GM12872 (cell line): ENCODE measurements at regions not wholly inside any gene's neighbourhood (a gene's known extent, or its start where the extent isn't known, plus 50 kb on each side); places are given as distances from the start of the nearest gene placed in this dataset.

ENCODE experiments used
- CTCF ChIP-seq: IDR thresholded peaks from 3 replicates; pipeline ENCODE4 v1.5.1; 2011; ENCODE audit warnings: low read depth, mild to moderate bottlenecking, low read length, moderate library complexity; ENCODE audit not compliant: insufficient read depth

- TF ChIP-seq CTCF, result no peak
These were observed 121.6 kb upstream of the AADACL2 start for GRCh38 chr3:151612115-151612514.

- TF ChIP-seq CTCF, result no peak
These were observed 122.3 kb upstream of the AADACL2 start for GRCh38 chr3:151611419-151611818.

GRCh38 chr3:151609491-151609890, 124.2 kb upstream of the AADACL2 start:
- TF ChIP-seq CTCF, result no peak

DNA sequence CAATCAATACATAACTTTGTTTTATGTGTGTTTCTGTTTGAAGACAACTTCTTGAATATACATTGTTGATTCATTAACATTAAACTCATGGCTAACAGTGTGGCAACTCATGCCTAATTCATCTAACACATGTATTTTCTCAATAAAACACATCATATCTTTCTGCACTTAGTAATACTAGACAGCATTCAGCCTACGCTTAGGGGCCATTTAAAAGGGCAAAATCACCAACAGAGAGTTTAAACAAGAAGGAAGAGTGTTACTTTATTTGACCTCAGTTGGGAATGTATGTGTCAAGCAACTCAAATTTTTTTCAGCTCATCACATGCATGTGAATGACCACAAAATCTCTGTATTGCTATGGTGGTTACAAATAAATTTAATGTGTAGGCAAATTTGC, 128.8 kb upstream of the AADACL2 start:
- TF ChIP-seq CTCF, result no peak

GRCh38 chr3:151600783-151601182, 132.9 kb upstream of the AADACL2 start:
- no peak for TF ChIP-seq CTCF

DNA sequence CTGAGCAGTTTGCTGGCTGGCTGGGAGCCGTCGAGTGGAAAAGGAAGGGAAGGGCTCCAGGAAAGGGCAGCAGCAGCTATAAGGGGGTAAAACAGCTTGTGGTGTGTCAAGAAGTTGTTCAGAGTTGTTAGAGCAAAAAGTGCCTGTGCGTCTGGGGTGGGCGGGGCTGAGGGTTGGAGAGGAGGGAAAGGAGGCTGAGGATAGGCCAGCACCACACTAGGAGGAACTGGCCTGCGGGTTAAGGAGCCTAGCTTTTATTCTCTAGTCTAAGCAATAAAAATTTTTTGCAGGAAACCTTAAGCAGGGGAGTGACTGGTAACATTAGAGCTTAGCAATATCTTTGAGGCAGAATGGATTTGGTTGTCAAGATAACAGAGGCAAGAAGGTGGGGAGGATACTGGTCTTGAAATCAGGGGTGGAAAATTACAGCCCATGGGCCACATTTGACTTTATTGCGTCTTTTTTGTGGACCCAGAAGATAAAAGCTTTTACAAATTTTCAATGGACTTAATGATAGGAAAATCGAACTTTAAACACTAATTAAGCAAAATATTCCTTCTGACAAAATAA, 134.5 kb upstream of the AADACL2 start:
- TF ChIP-seq CTCF, result no peak

- no peak for TF ChIP-seq CTCF
These were observed 136.1 kb upstream of the IGSF10 start for GRCh38 chr3:151596940-151597339.

GRCh38 chr3:151593928-151594327, 133.1 kb upstream of the IGSF10 start:
- TF ChIP-seq CTCF, result no peak
